WTC11 (cell line): ENCODE measurements at regions not wholly inside any gene's neighbourhood (a gene's known extent, or its start where the extent isn't known, plus 50 kb on each side); places are given as distances from the start of the nearest gene placed in this dataset.

Source experiments
- ATAC-seq: fragments of 200-7000 bp; cut with Tn5 transposase; 2 replicates; pipeline ENCODE4 v1.10.0; 2021; ENCODE audit warnings: mild to moderate bottlenecking, moderate library complexity
- CTCF ChIA-PET: fragments of 300-600 bp; sonication (Branson Sonifier 250); formaldehyde crosslinking; loops from one replicate; lab custom pipeline; 2021; ENCODE audit warnings: antibody characterized with exemption; lab: Charles Lee
- POLR2A ChIA-PET: fragments of 350-600 bp; sonication (Branson Sonifier 250); formaldehyde crosslinking; loops from one replicate; lab custom pipeline; 2021; ENCODE audit warnings: antibody characterized with exemption; lab: Charles Lee
- DNase-seq: peaks from one replicate; pipeline ENCODE4 v3.0.0; 2021; ENCODE audit warnings: low spot score
- H3K27ac Mint-ChIP-seq: 2 replicates; pipeline ENCODE4 v1.8.0; 2021; ENCODE audit warnings: mixed read lengths
- H3K27me3 Mint-ChIP-seq: 2 replicates; pipeline ENCODE4 v1.8.0; 2021; ENCODE audit warnings: low read depth, mild to moderate bottlenecking, moderate library complexity, mixed read lengths
- H3K36me3 Mint-ChIP-seq: 2 replicates; pipeline ENCODE4 v1.8.0; 2021; ENCODE audit warnings: mixed read lengths
- H3K4me1 Mint-ChIP-seq: 2 replicates; pipeline ENCODE4 v1.8.0; 2022; ENCODE audit warnings: mixed read lengths
- H3K4me3 Mint-ChIP-seq: 2 replicates; pipeline ENCODE4 v1.8.0; 2021; ENCODE audit warnings: mild to moderate bottlenecking, moderate library complexity, mixed read lengths
- H3K9me3 Mint-ChIP-seq: 2 replicates; pipeline ENCODE4 v1.8.0; 2021; ENCODE audit warnings: mixed read lengths
- AFF4 ChIP-seq: sonication (generic); formaldehyde crosslinking; IDR thresholded peaks from 2 replicates; pipeline ENCODE4 v1.8.1; 2023; ENCODE audit warnings: mild to moderate bottlenecking, missing genetic modification reagents, borderline replicate concordance
- CREM ChIP-seq: sonication (generic); formaldehyde crosslinking; IDR thresholded peaks from 2 replicates; pipeline ENCODE4 v1.8.1; 2022; ENCODE audit warnings: mild to moderate bottlenecking, missing genetic modification reagents, moderate library complexity
- IRF2 ChIP-seq: sonication (generic); formaldehyde crosslinking; IDR thresholded peaks from 2 replicates; pipeline ENCODE4 v1.8.0; 2022; ENCODE audit warnings: low read depth, missing genetic modification reagents, borderline replicate concordance
- MXD4 ChIP-seq: fragments of 250-450 bp; sonication (Bioruptor Pico); IDR thresholded peaks from 2 replicates; pipeline ENCODE4 v1.8.0; 2021; ENCODE audit warnings: mild to moderate bottlenecking, moderate library complexity, borderline replicate concordance
- SMAD4 ChIP-seq: sonication (generic); formaldehyde crosslinking; IDR thresholded peaks from 2 replicates; pipeline ENCODE4 v1.8.0; 2022; ENCODE audit warnings: mild to moderate bottlenecking, missing genetic modification reagents
- SP1 ChIP-seq: sonication (generic); formaldehyde crosslinking; conservative IDR thresholded peaks from 2 replicates; pipeline ENCODE4 v1.8.1; 2022; ENCODE audit warnings: missing genetic modification reagents
- TEAD1 ChIP-seq: sonication (generic); formaldehyde crosslinking; IDR thresholded peaks from 2 replicates; pipeline ENCODE4 v1.8.0; 2022; ENCODE audit warnings: mild to moderate bottlenecking, missing genetic modification reagents
- ZNF232 ChIP-seq: sonication (generic); formaldehyde crosslinking; IDR thresholded peaks from 2 replicates; pipeline ENCODE4 v1.8.0; 2022; ENCODE audit warnings: mild to moderate bottlenecking, missing genetic modification reagents
- ZNF263 ChIP-seq: sonication (generic); formaldehyde crosslinking; IDR thresholded peaks from 2 replicates; pipeline ENCODE4 v1.8.1; 2022; ENCODE audit warnings: low read depth, mild to moderate bottlenecking, moderate library complexity, missing genetic modification reagents
- TF ChIP-seq, protein P1 (sequence below): fragments of 250-450 bp; sonication (Bioruptor Pico); IDR thresholded peaks from 2 replicates; pipeline ENCODE4 v1.9.0; 2021; ENCODE audit warnings: moderate library complexity, mild to moderate bottlenecking, inconsistent platforms, borderline replicate concordance
- TF ChIP-seq, protein P2 (sequence below): fragments of 250-450 bp; sonication (Bioruptor Pico); conservative IDR thresholded peaks from 2 replicates; pipeline ENCODE4 v1.9.0; 2021; ENCODE audit warnings: mild to moderate bottlenecking
- TF ChIP-seq, protein P3 (sequence below): sonication (generic); formaldehyde crosslinking; IDR thresholded peaks from 2 replicates; pipeline ENCODE4 v1.8.1; 2023; ENCODE audit warnings: mild to moderate bottlenecking, missing genetic modification reagents, moderate library complexity
- TF ChIP-seq, protein P4 (sequence below): sonication (generic); formaldehyde crosslinking; IDR thresholded peaks from 2 replicates; pipeline ENCODE4 v1.8.1; 2022; ENCODE audit warnings: low read depth, missing genetic modification reagents, borderline replicate concordance
- TF ChIP-seq, protein P5 (sequence below): fragments of 200-600 bp; IDR thresholded peaks from 2 replicates; pipeline ENCODE4 v1.8.0; 2022; ENCODE audit warnings: antibody characterized with exemption
- TF ChIP-seq, protein P6 (sequence below): fragments of 250-450 bp; sonication (Bioruptor Pico); IDR thresholded peaks from 2 replicates; pipeline ENCODE4 v2.1.2; 2022; ENCODE audit warnings: mild to moderate bottlenecking, moderate library complexity

DNA sequence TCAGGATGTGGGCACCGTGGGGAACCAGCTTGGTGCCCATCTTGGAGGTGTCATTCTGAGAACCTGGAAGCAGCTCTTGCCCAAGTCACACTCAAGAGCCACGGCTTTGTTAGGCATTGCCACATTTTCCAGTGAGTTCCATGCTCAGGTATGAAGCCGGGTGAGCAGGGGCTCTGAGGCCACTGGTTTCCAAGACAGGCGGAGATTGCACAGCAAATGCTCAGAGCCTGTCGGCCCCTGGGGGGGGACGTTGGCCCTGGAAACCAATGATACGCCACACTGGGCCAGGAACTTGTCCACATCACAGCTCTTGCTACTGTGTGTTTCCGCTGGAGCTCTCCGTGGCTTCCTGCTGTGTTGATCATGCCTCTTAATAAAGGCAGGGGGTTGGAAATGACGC lies 52.5 kb upstream of the SALL3 start:
- Mint-ChIP-seq H3K27me3 (no peaks in the 10 kb centered on the region; the same call in 1 of the 2 replicates), H3K36me3 (0 out of 2 replicates have a peak, but pooled peaks cover 5% of the 10 kb centered on the region), H3K4me1 (no peaks in the 10 kb centered on the region), H3K27ac (no peak overlapping the region), H3K9me3 (peaks cover 12% of the 10 kb centered on the region), H3K4me3 (no peak overlapping the region)
- ChIA-PET CTCF (no interaction called here), POLR2A (no interaction called here)
- ATAC-seq (no peak), DNase-seq (no peak)
- no peak for TF ChIP-seq SMAD4 (CRISPR knock-in tag)
- TF ChIP-seq CREM (CRISPR knock-in tag): no peak
- TF ChIP-seq, protein P1, sequence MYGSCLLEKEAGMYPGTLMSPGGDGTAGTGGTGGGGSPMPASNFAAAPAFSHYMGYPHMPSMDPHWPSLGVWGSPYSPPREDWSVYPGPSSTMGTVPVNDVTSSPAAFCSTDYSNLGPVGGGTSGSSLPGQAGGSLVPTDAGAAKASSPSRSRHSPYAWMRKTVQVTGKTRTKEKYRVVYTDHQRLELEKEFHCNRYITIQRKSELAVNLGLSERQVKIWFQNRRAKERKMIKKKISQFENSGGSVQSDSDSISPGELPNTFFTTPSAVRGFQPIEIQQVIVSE (CRISPR knock-in tag): no peak
- TF ChIP-seq AFF4 (CRISPR knock-in tag): no peak
- TF ChIP-seq, protein P2, sequence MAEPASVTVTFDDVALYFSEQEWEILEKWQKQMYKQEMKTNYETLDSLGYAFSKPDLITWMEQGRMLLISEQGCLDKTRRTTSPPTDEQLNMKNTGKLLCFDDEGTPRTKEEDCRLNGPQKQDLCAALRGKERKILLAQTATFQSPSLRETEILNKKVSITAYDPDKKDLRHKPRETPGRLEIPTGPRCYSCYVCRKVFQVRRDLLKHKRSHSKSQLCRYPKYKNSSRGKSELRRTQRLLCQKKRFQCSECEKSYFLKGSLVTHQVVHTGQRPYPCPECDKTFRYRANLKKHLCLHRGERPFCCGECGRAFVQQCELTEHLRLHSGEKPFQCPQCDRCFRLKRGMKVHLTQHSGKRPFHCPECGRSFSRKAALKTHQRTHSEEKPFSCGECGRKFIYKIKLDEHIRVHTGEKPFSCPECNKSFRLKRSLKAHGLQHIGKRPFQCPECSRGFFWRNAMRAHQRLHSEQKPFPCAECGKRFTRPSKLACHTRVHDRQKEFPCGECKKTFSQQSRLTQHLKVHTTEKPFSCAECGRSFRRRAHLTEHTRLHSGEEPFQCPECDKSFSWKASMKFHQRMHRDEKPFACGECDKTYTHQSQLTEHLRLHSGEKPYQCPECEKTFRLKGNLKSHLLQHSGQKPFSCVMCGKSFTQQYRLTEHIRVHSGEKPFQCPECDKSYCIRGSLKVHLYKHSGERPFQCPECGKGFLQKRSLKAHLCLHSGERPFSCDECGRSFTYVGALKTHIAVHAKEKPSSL (CRISPR knock-in tag): no peak
- TF ChIP-seq, protein P3, sequence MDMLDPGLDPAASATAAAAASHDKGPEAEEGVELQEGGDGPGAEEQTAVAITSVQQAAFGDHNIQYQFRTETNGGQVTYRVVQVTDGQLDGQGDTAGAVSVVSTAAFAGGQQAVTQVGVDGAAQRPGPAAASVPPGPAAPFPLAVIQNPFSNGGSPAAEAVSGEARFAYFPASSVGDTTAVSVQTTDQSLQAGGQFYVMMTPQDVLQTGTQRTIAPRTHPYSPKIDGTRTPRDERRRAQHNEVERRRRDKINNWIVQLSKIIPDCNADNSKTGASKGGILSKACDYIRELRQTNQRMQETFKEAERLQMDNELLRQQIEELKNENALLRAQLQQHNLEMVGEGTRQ: no peak
- TF ChIP-seq TEAD1 (CRISPR knock-in tag): no peak

DNA sequence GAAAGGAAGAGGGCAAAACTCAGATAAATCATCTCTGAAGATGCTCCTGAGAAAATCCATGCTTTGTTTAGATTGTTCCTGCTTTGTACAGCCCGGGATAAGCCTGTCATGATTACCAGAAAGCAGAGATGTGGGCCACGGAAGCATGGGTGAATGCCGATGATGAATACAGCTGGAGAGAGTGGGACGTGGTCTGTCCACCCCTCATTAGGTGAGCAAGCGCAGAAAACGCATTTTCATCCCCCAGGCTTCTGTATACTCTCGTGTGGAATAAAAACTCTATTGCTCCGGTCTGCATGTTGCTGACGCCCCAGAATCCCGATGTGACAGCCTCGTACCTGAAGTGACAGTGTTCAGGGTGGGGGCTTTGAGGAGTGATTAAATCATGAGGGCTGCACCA lies 52.0 kb upstream of the SALL3 start:
- CTCF ChIA-PET: no interaction called here
- Mint-ChIP-seq H3K27me3 (no peaks in the 10 kb centered on the region; the same call in 1 of the 2 replicates), H3K9me3 (peaks cover 12% of the 10 kb centered on the region), H3K4me3 (no peak overlapping the region), H3K27ac (no peak overlapping the region), H3K36me3 (0 out of 2 replicates have a peak, but pooled peaks cover 5% of the 10 kb centered on the region), H3K4me1 (no peaks in the 10 kb centered on the region)
- POLR2A ChIA-PET: no interaction called here
- ATAC-seq (no peak), DNase-seq (no peak)
- TF ChIP-seq MXD4 (CRISPR knock-in tag) (no peak), ZNF232 (no peak), SP1 (CRISPR knock-in tag) (no peak), AFF4 (CRISPR knock-in tag) (no peak), IRF2 (CRISPR knock-in tag) (no peak), ZNF263 (no peak)
- TF ChIP-seq, protein P4, sequence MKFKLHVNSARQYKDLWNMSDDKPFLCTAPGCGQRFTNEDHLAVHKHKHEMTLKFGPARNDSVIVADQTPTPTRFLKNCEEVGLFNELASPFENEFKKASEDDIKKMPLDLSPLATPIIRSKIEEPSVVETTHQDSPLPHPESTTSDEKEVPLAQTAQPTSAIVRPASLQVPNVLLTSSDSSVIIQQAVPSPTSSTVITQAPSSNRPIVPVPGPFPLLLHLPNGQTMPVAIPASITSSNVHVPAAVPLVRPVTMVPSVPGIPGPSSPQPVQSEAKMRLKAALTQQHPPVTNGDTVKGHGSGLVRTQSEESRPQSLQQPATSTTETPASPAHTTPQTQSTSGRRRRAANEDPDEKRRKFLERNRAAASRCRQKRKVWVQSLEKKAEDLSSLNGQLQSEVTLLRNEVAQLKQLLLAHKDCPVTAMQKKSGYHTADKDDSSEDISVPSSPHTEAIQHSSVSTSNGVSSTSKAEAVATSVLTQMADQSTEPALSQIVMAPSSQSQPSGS (CRISPR knock-in tag): no peak
- TF ChIP-seq, protein P5, sequence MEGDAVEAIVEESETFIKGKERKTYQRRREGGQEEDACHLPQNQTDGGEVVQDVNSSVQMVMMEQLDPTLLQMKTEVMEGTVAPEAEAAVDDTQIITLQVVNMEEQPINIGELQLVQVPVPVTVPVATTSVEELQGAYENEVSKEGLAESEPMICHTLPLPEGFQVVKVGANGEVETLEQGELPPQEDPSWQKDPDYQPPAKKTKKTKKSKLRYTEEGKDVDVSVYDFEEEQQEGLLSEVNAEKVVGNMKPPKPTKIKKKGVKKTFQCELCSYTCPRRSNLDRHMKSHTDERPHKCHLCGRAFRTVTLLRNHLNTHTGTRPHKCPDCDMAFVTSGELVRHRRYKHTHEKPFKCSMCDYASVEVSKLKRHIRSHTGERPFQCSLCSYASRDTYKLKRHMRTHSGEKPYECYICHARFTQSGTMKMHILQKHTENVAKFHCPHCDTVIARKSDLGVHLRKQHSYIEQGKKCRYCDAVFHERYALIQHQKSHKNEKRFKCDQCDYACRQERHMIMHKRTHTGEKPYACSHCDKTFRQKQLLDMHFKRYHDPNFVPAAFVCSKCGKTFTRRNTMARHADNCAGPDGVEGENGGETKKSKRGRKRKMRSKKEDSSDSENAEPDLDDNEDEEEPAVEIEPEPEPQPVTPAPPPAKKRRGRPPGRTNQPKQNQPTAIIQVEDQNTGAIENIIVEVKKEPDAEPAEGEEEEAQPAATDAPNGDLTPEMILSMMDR: no peak
- TF ChIP-seq, protein P6, sequence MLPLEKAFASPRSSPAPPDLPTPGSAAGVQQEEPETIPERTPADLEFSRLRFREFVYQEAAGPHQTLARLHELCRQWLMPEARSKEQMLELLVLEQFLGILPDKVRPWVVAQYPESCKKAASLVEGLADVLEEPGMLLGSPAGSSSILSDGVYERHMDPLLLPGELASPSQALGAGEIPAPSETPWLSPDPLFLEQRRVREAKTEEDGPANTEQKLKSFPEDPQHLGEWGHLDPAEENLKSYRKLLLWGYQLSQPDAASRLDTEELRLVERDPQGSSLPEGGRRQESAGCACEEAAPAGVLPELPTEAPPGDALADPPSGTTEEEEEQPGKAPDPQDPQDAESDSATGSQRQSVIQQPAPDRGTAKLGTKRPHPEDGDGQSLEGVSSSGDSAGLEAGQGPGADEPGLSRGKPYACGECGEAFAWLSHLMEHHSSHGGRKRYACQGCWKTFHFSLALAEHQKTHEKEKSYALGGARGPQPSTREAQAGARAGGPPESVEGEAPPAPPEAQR (CRISPR knock-in tag): no peak
